T-cell (primary cell): ENCODE measurements at regions not wholly inside any gene's neighbourhood (a gene's known extent, or its start where the extent isn't known, plus 50 kb on each side); places are given as distances from the start of the nearest gene placed in this dataset.

ENCODE experiments used
- ATAC-seq, 4 experiments: fragments of 200-7000 bp in 3 of 4; fragments of 150-1000 bp in 1 of 4; cut with Tn5 transposase; replicated peaks in 1 of 4; 1 replicate in 3 of 4; 2 replicates in 1 of 4; pipeline ENCODE4 v1.10.0; 2021; ENCODE audit warnings: moderate library complexity in 3 of 4, mild to moderate bottlenecking in 2 of 4, moderate number of reproducible peaks in 1 of 4
- CTCF ChIA-PET, 2 donors: fragments of 300-600 bp; sonication (Branson Sonifier 250); formaldehyde crosslinking; loops; one replicate each; lab custom pipeline; 2022; ENCODE audit warnings: antibody characterized with exemption in 2 of 2; lab: Charles Lee
- POLR2A ChIA-PET, 2 donors: fragments of 300-600 bp; sonication (Branson Sonifier 250); formaldehyde crosslinking; loops; one replicate each; lab custom pipeline; 2022; ENCODE audit warnings: antibody characterized with exemption in 2 of 2; lab: Charles Lee
- DNase-seq, 35 experiments: peaks; one replicate each; pipeline versions ENCODE4 v3.0.0 to v3.0.0-alpha.2; 2013 to 2023
- H3K27ac ChIP-seq: one replicate; pipeline ENCODE4 v1.5.1; 2013; ENCODE audit warnings: low read length
- H3K27me3 ChIP-seq, 2 experiments: replicated peaks in 1 of 2; 1 replicate in 1 of 2; 2 replicates in 1 of 2; pipeline versions ENCODE4 v1.6.1 to v1.7.0; 2013; ENCODE audit warnings: low read length in 1 of 2, mixed read lengths in 1 of 2; ENCODE audit not compliant: control insufficient read depth in 2 of 2, insufficient read depth in 2 of 2; ENCODE audit errors: extremely low read depth in 1 of 2
- H3K36me3 ChIP-seq, 2 donors: 1 replicate in 1 of 2; 2 replicates in 1 of 2; pipeline versions ENCODE4 v1.6.1 to v1.7.0; 2013; ENCODE audit warnings: low read length in 1 of 2; ENCODE audit not compliant: control insufficient read depth in 2 of 2, insufficient read depth in 1 of 2; ENCODE audit errors: extremely low read depth in 1 of 2
- H3K4me1 ChIP-seq, 2 experiments: 1 replicate in 1 of 2; 2 replicates in 1 of 2; pipeline versions ENCODE4 v1.6.1 to v1.7.0; 2013; ENCODE audit warnings: low read length in 2 of 2, mixed read lengths in 1 of 2; ENCODE audit not compliant: insufficient read depth in 2 of 2, control insufficient read depth in 1 of 2; ENCODE audit errors: extremely low read depth in 1 of 2
- H3K4me3 ChIP-seq, 2 donors: 1 replicate in 1 of 2; 2 replicates in 1 of 2; pipeline versions ENCODE4 v1.5.1 to v1.7.0; 2013; ENCODE audit warnings: mild to moderate bottlenecking in 2 of 2, low read length in 1 of 2, moderate library complexity in 1 of 2; ENCODE audit not compliant: control insufficient read depth in 1 of 2; ENCODE audit errors: extremely low read depth in 1 of 2
- H3K9me3 ChIP-seq: 2 replicates; pipeline ENCODE4 v1.7.0; 2013
- H3K27ac Mint-ChIP-seq, 2 donors: one replicate each; pipeline ENCODE4 v1.8.0; 2020 to 2021; ENCODE audit warnings: mild to moderate bottlenecking in 2 of 2, mixed read lengths in 2 of 2
- H3K27me3 Mint-ChIP-seq, 2 donors: one replicate each; pipeline ENCODE4 v1.8.0; 2021 to 2022; ENCODE audit warnings: mixed read lengths in 2 of 2
- H3K36me3 Mint-ChIP-seq: one replicate; pipeline ENCODE4 v1.8.0; 2021; ENCODE audit warnings: mixed read lengths
- H3K4me1 Mint-ChIP-seq, 3 donors: one replicate each; pipeline ENCODE4 v1.8.0; 2020 to 2022; ENCODE audit warnings: mixed read lengths in 3 of 3, mild to moderate bottlenecking in 1 of 3
- H3K4me3 Mint-ChIP-seq, 3 donors: one replicate each; pipeline ENCODE4 v1.8.0; 2020 to 2022; ENCODE audit warnings: mild to moderate bottlenecking in 3 of 3, mixed read lengths in 3 of 3, moderate library complexity in 3 of 3
- H3K9me3 Mint-ChIP-seq, 3 donors: one replicate each; pipeline ENCODE4 v1.8.0; 2020 to 2022; ENCODE audit warnings: mixed read lengths in 3 of 3
- WGBS: methylation state at CpG from one replicate; pipeline ENCODE4 v1.1.5; 2013; ENCODE audit warnings: missing lambda C conversion rate; ENCODE audit not compliant: insufficient coverage; 5-methylcytosine and 5-hydroxymethylcytosine counted together

GRCh38 chr15:87340370-87340769, 916.2 kb downstream of the NTRK3 start:
- Mint-ChIP-seq H3K27me3 (no peaks in the 10 kb centered on the region), H3K4me1 (no peaks in the 10 kb centered on the region), H3K36me3 (no peaks in the 10 kb centered on the region), H3K4me3 (no peak overlapping the region), H3K9me3 (peaks cover 0 to 7% (median 5%) of the 10 kb centered on the region in 3 donors), H3K27ac (no peak overlapping the region)
- Histone ChIP-seq H3K4me1 (no peaks in the 10 kb centered on the region), H3K4me3 (no peak overlapping the region), H3K9me3 (no peaks in the 10 kb centered on the region), H3K36me3 (no peaks in the 10 kb centered on the region), H3K27me3 (no peaks in the 10 kb centered on the region), H3K27ac (no peak overlapping the region)
- no peak for DNase-seq
- ChIA-PET POLR2A (no interaction called here), CTCF (interaction anchor here (0.6 to 0.7 kb wide), 2 partner anchors 175 to 543 kb away, joined by 4 to 5 read pairs; no protein-coding TSS in a partner anchor)
- ATAC-seq = no peak

- no peak overlapping the region for H3K4me3 Mint-ChIP-seq
- H3K9me3 ChIP-seq = peaks cover 2% of the 10 kb centered on the region
- POLR2A ChIA-PET = interaction anchor here in 1 of 2 donors (1.0 kb wide), 1 partner anchor 89 kb away, joined by 4 read pairs; no protein-coding TSS in a partner anchor
- WGBS = no CpG with 5 or more reads among the region's 1 CpG
- no peak overlapping the region for H3K27ac Mint-ChIP-seq
- DNase-seq = no peak
- no peaks in the 10 kb centered on the region for H3K27me3 ChIP-seq
- no peak overlapping the region for H3K4me3 ChIP-seq
- no peaks in the 10 kb centered on the region for H3K36me3 Mint-ChIP-seq
- no peaks in the 10 kb centered on the region for H3K36me3 ChIP-seq
- H3K4me1 Mint-ChIP-seq = no peaks in the 10 kb centered on the region
- CTCF ChIA-PET = no interaction called here
- peaks cover 0 to 2% (median 0%) of the 10 kb centered on the region in 3 donors for H3K9me3 Mint-ChIP-seq
- H3K27ac ChIP-seq = no peak overlapping the region
- ATAC-seq = no peak
- H3K4me1 ChIP-seq = no peaks in the 10 kb centered on the region
- H3K27me3 Mint-ChIP-seq = peaks cover 0 to 2% of the 10 kb centered on the region in 2 donors
These were observed 930.3 kb downstream of the NTRK3 start for GRCh38 chr15:87326269-87326668.

DNA sequence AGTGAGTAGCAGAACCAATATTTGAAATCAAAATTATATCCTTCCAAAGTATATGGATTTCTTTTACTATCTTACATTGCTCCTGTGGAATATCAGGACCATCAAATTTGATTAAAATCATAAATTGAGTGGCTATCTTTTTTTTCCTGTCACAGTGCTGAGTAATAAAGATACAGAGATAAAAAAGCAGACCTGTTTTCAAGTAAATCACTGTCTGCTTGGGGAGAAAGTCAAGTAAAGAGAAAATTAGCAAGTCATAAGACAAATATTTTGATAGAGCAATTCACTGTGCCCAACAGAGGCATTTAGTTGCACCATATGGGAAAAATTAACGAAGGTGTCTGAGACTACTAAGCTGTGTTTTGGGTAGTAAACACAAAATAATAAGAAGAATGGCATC, 933.7 kb downstream of the NTRK3 start:
- Histone ChIP-seq H3K36me3 (no peaks in the 10 kb centered on the region), H3K27ac (no peak overlapping the region), H3K4me1 (no peaks in the 10 kb centered on the region), H3K4me3 (no peak overlapping the region), H3K27me3 (no peaks in the 10 kb centered on the region), H3K9me3 (peaks cover 2% of the 10 kb centered on the region)
- no peak overlapping the region for H3K27ac Mint-ChIP-seq
- WGBS = no CpG with 5 or more reads among the region's 1 CpG
- H3K9me3 Mint-ChIP-seq = peaks cover 0 to 8% (median 0%) of the 10 kb centered on the region in 3 donors
- ChIA-PET CTCF (no interaction called here), POLR2A (no interaction called here)
- H3K4me1 Mint-ChIP-seq = no peaks in the 10 kb centered on the region
- DNase-seq (no peak), ATAC-seq (no peak)
- H3K36me3 Mint-ChIP-seq = no peaks in the 10 kb centered on the region
- peaks cover 7 to 9% of the 10 kb centered on the region in 2 donors for H3K27me3 Mint-ChIP-seq
- H3K4me3 Mint-ChIP-seq = no peak overlapping the region

GRCh38 chr15:87322265-87322664, 934.3 kb downstream of the NTRK3 start:
- Histone ChIP-seq H3K4me3 (no peak overlapping the region), H3K27me3 (no peaks in the 10 kb centered on the region), H3K27ac (no peak overlapping the region), H3K36me3 (no peaks in the 10 kb centered on the region), H3K4me1 (no peaks in the 10 kb centered on the region), H3K9me3 (peaks cover 2% of the 10 kb centered on the region)
- Mint-ChIP-seq H3K4me3 (no peak overlapping the region), H3K9me3 (peaks cover 0 to 8% (median 0%) of the 10 kb centered on the region in 3 donors), H3K4me1 (no peaks in the 10 kb centered on the region), H3K36me3 (no peaks in the 10 kb centered on the region), H3K27me3 (peaks cover 7 to 9% of the 10 kb centered on the region in 2 donors), H3K27ac (no peak overlapping the region)
- DNase-seq = no peak
- ATAC-seq = no peak
- ChIA-PET POLR2A (no interaction called here), CTCF (no interaction called here)
- WGBS = no CpG with 5 or more reads among the region's 1 CpG

DNA sequence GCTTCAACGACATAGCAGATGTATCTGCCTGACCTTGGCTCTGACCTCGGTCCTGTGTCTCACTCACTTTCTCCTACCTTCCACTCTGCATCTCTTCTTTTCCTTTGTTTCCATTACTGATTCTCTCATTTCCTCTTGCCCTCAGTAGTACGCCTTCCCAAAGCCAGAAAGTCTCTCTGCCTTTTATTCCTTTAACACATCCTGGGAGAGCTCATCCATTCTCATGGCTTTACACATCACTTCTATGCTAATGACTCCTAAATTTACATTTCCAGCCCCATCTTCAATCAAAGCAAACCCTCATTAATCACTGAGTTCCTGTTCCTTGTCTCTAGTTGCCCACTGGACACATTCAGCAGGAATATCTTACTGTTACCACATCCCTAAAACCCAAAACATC, 938.6 kb downstream of the NTRK3 start:
- H3K9me3 Mint-ChIP-seq = peaks cover 0 to 8% (median 0%) of the 10 kb centered on the region in 3 donors
- Histone ChIP-seq H3K9me3 (no peaks in the 10 kb centered on the region), H3K27me3 (peaks cover 0 to 2% of the 10 kb centered on the region in 2 experiments), H3K36me3 (no peaks in the 10 kb centered on the region), H3K27ac (no peak overlapping the region), H3K4me1 (no peaks in the 10 kb centered on the region), H3K4me3 (no peak overlapping the region)
- POLR2A ChIA-PET = no interaction called here
- H3K27me3 Mint-ChIP-seq = peaks cover 7 to 9% of the 10 kb centered on the region in 2 donors
- H3K4me3 Mint-ChIP-seq = no peak overlapping the region
- DNase-seq (no peak), ATAC-seq (no peak)
- 47% methylated on average over 3 of the region's 3 CpGs for WGBS
- no peak overlapping the region for H3K27ac Mint-ChIP-seq
- no peaks in the 10 kb centered on the region for H3K36me3 Mint-ChIP-seq
- H3K4me1 Mint-ChIP-seq = no peaks in the 10 kb centered on the region
- CTCF ChIA-PET = no interaction called here

- no peaks in the 10 kb centered on the region for H3K4me1 ChIP-seq
- POLR2A ChIA-PET = no interaction called here
- no peak for DNase-seq
- ATAC-seq = no peak
- no peak overlapping the region for H3K27ac ChIP-seq
- H3K36me3 ChIP-seq = no peaks in the 10 kb centered on the region
- no peaks in the 10 kb centered on the region for H3K27me3 Mint-ChIP-seq
- peaks cover 0 to 2% of the 10 kb centered on the region in 2 experiments for H3K27me3 ChIP-seq
- WGBS = 19% methylated on average over 3 of the region's 3 CpGs
- H3K4me1 Mint-ChIP-seq = no peaks in the 10 kb centered on the region
- H3K4me3 Mint-ChIP-seq = no peak overlapping the region
- CTCF ChIA-PET = no interaction called here
- H3K4me3 ChIP-seq = no peak overlapping the region
- peaks cover 2% of the 10 kb centered on the region for H3K9me3 ChIP-seq
- H3K27ac Mint-ChIP-seq = no peak overlapping the region
- peaks cover 0 to 3% (median 0%) of the 10 kb centered on the region in 3 donors for H3K9me3 Mint-ChIP-seq
- H3K36me3 Mint-ChIP-seq = no peaks in the 10 kb centered on the region
These were observed 944.3 kb downstream of the NTRK3 start for GRCh38 chr15:87312221-87312620.

GRCh38 chr15:87300146-87300545, 956.4 kb downstream of the NTRK3 start:
- H3K36me3 ChIP-seq = no peaks in the 10 kb centered on the region
- ATAC-seq (no peak), DNase-seq (no peak)
- Mint-ChIP-seq H3K9me3 (peaks cover 0 to 4% (median 4%) of the 10 kb centered on the region in 3 donors), H3K27me3 (no peaks in the 10 kb centered on the region), H3K4me1 (no peaks in the 10 kb centered on the region), H3K27ac (no peak overlapping the region), H3K36me3 (no peaks in the 10 kb centered on the region), H3K4me3 (no peak overlapping the region)
- 100% methylated on average over 1 of the region's 3 CpGs for WGBS
- ChIA-PET POLR2A (no interaction called here), CTCF (no interaction called here)
- no peaks in the 10 kb centered on the region for H3K9me3 ChIP-seq
- no peaks in the 10 kb centered on the region for H3K27me3 ChIP-seq
- no peaks in the 10 kb centered on the region for H3K4me1 ChIP-seq
- no peak overlapping the region for H3K4me3 ChIP-seq
- no peak overlapping the region for H3K27ac ChIP-seq
